ENCODE measurements at regions not wholly inside any gene's neighbourhood (a gene's known extent, or its start where the extent isn't known, plus 50 kb on each side); places are given as distances from the start of the nearest gene placed in this dataset.
A peak's percentile ranks its signal among the peaks of the same experiment; 100 is the strongest.

- no peak for DNase-seq
These were observed 102.0 kb upstream of the LEF1 start for GRCh38 chr4:108270466-108271450.

GRCh38 chr4:108264693-108265092, 96.0 kb upstream of the LEF1 start:
- DNase-seq: no peak

- no peak for DNase-seq
These were observed 94.3 kb upstream of the LEF1 start for GRCh38 chr4:108263057-108263456.

- DNase-seq: no peak
These were observed 92.3 kb upstream of the LEF1 start for GRCh38 chr4:108261026-108261425.

- DNase-seq: no peak
These were observed 87.8 kb upstream of the LEF1 start for GRCh38 chr4:108256538-108256937.

GRCh38 chr4:108255203-108255747, 86.5 kb upstream of the LEF1 start:
- no peak for DNase-seq

GRCh38 chr4:108249397-108249796, 80.7 kb upstream of the LEF1 start:
- no peak for DNase-seq

- DNase-seq: peak; percentile 75 to 96 (median 85)
These were observed 78.8 kb upstream of the LEF1 start for GRCh38 chr4:108247387-108248049.

GRCh38 chr4:108244606-108245005, 75.9 kb upstream of the LEF1 start:
- no peak for DNase-seq

GRCh38 chr4:108240366-108240765, 71.6 kb upstream of the LEF1 start:
- no peak for DNase-seq

GRCh38 chr4:108237693-108238092, 69.0 kb upstream of the LEF1 start:
- peak in 1 of 3 experiments; percentile 13 for DNase-seq

- DNase-seq: no peak
These were observed 67.5 kb upstream of the LEF1 start for GRCh38 chr4:108236264-108236663.

GRCh38 chr4:108227923-108228322, 59.2 kb upstream of the LEF1 start:
- no peak for DNase-seq

GRCh38 chr4:108224611-108225053, 55.9 kb upstream of the LEF1 start:
- no peak for DNase-seq

- no peak for DNase-seq
These were observed 54.6 kb upstream of the LEF1 start for GRCh38 chr4:108223313-108223712.

- no peak for DNase-seq
These were observed 51.3 kb upstream of the LEF1 start for GRCh38 chr4:108219998-108220397.
